ENCODE measurements at regions not wholly inside any gene's neighbourhood (a gene's known extent, or its start where the extent isn't known, plus 50 kb on each side); places are given as distances from the start of the nearest gene placed in this dataset.

DNA sequence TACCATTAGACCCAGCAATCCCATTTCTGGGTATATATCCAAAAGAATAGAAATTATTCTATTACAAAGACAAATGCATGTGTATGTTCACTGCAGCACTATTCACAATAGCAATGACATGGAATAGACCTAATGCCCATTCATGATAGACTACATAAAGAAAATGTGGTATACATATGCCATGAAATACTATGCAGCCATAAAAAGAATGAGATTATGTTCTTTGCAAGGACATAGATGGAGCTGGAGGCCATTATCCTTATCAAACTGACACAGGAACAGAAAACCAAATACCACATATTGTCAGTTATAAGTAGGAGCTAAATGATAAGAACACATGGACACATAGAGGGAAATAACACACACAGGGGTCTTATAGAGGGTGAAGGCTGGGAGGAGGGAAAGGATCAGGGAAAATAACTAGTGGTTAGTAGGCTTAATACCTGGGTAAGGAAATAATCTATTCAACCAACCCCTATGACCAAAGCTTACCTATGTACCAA lies 366.8 kb downstream of the EDEM1 start:
- no peak for DNase-seq (ENCODE audit: low spot score)
- H3K36me3 ChIP-seq (ENCODE audit: insufficient read depth, low read length) = no peaks in the 10 kb centered on the region
- H3K79me2 ChIP-seq (ENCODE audit: insufficient read depth, low read depth, low read length) = no peaks in the 10 kb centered on the region
- H3K27ac ChIP-seq (ENCODE audit: low read depth, low read length, poor library complexity, severe bottlenecking) = no peak overlapping the region
- ChIA-PET CTCF (ENCODE audit: unreplicated experiment) (no interaction called here), POLR2A (interaction anchor here (0.6 kb wide), 3 partner anchors 172 to 1397 kb away, joined by 3 to 4 read pairs (median 3); no protein-coding TSS in a partner anchor)
- BruUV-seq (replicated peaks) = no TSS peak
- no peaks in the 10 kb centered on the region for H4K20me1 ChIP-seq (ENCODE audit: insufficient read depth, low read length)
- no peaks in the 10 kb centered on the region for H3K9me3 ChIP-seq (ENCODE audit: low read length)
- no peak for TF ChIP-seq EZH2phosphoT487 (IDR thresholded peaks at IDR 0.05; ENCODE audit: borderline replicate concordance, low read depth, low read length)
- TF ChIP-seq, protein P1, sequence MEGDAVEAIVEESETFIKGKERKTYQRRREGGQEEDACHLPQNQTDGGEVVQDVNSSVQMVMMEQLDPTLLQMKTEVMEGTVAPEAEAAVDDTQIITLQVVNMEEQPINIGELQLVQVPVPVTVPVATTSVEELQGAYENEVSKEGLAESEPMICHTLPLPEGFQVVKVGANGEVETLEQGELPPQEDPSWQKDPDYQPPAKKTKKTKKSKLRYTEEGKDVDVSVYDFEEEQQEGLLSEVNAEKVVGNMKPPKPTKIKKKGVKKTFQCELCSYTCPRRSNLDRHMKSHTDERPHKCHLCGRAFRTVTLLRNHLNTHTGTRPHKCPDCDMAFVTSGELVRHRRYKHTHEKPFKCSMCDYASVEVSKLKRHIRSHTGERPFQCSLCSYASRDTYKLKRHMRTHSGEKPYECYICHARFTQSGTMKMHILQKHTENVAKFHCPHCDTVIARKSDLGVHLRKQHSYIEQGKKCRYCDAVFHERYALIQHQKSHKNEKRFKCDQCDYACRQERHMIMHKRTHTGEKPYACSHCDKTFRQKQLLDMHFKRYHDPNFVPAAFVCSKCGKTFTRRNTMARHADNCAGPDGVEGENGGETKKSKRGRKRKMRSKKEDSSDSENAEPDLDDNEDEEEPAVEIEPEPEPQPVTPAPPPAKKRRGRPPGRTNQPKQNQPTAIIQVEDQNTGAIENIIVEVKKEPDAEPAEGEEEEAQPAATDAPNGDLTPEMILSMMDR (conservative IDR thresholded peaks at IDR 0.05; ENCODE audit: low read length) = no peak
- no peaks in the 10 kb centered on the region for H3K4me1 ChIP-seq (ENCODE audit: insufficient read depth, low read length, poor library complexity, severe bottlenecking)
- intact Hi-C loops (cut with micrococcal nuclease; ENCODE audit: unreplicated experiment) = no loop called here
- H2AFZ ChIP-seq (ENCODE audit: low read length) = no peak overlapping the region
- no peaks in the 10 kb centered on the region for H3K9me2 ChIP-seq (ENCODE audit: insufficient read depth, low read length)
- H3K4me3 ChIP-seq (ENCODE audit: low read depth, low read length, poor library complexity, severe bottlenecking) = no peak overlapping the region
- no peak overlapping the region for H3K4me2 ChIP-seq (ENCODE audit: low read length)

DNA sequence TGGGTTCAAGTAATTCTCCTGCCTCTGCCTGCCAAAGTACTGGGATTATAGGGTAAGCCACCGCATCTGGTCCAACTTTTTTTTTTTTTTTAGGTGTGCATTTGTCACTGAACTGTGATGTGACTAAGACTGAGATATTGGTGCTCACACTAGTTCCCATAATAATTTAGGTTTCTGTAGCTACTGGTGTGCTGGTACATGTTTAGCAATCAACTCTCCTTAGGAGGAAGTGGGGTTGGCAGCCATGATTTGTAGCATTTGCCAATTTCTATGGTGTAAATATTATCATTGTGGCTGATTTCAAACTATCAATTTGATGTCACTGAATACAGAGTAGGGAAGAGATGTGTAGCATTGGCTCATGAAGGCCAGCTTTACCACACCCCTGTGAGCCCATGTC lies 372.7 kb downstream of the EDEM1 start:
- POLR2A ChIA-PET = no interaction called here
- Histone ChIP-seq H3K36me3 (ENCODE audit: insufficient read depth, low read length) (no peaks in the 10 kb centered on the region), H3K4me2 (ENCODE audit: low read length) (no peak overlapping the region), H3K9me3 (ENCODE audit: low read length) (no peaks in the 10 kb centered on the region), H4K20me1 (ENCODE audit: insufficient read depth, low read length) (no peaks in the 10 kb centered on the region), H2AFZ (ENCODE audit: low read length) (no peak overlapping the region), H3K79me2 (ENCODE audit: insufficient read depth, low read depth, low read length) (no peaks in the 10 kb centered on the region), H3K4me3 (ENCODE audit: low read depth, low read length, poor library complexity, severe bottlenecking) (no peak overlapping the region), H3K4me1 (ENCODE audit: insufficient read depth, low read length, poor library complexity, severe bottlenecking) (no peaks in the 10 kb centered on the region), H3K27ac (ENCODE audit: low read depth, low read length, poor library complexity, severe bottlenecking) (no peak overlapping the region), H3K9me2 (ENCODE audit: insufficient read depth, low read length) (no peaks in the 10 kb centered on the region)
- BruUV-seq (replicated peaks) = no TSS peak
- TF ChIP-seq, protein P1 (conservative IDR thresholded peaks at IDR 0.05; ENCODE audit: low read length) = no peak
- intact Hi-C loops (cut with micrococcal nuclease; ENCODE audit: unreplicated experiment) = no loop called here
- CTCF ChIA-PET (ENCODE audit: unreplicated experiment) = no interaction called here
- DNase-seq (ENCODE audit: low spot score) = no peak

DNA sequence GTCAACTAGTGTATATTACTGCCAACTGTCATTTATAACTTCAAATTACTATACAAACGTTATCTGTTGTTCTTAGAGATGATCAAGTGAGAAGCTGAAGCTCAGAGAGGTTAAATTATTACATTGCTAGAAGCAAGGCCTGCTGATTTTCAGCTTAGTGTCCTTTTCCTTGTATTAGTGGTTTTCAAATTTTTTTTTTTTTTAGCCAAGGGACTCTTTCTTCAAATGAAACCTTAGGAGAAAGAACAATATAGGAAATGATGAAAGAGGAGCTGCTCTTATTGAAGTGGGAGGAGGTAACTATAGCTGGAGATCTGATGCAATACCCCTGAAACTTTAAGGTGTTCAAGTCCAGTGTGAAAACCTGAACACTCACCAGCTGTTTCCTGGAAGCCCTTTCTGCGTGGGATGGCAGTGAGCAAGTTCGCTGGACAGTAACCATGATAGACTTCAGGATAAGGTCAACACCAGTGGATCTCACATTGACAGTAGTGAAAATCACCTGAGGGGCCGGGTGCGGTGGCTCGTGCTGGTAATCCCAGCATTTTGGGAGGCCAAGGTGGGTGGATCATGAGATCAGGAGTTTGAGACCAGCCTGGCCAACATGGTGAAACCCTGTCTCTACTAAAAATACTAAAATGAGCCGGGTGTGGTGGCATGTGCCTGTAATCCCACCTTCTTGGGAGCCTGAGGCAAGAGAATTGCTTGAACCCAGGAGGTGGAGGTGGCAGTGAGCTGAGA lies 376.2 kb downstream of the EDEM1 start:
- Histone ChIP-seq H3K36me3 (ENCODE audit: insufficient read depth, low read length) (no peaks in the 10 kb centered on the region), H3K27ac (ENCODE audit: low read depth, low read length, poor library complexity, severe bottlenecking) (no peak overlapping the region), H3K9me2 (ENCODE audit: insufficient read depth, low read length) (no peaks in the 10 kb centered on the region), H3K4me3 (ENCODE audit: low read depth, low read length, poor library complexity, severe bottlenecking) (no peak overlapping the region), H3K4me1 (ENCODE audit: insufficient read depth, low read length, poor library complexity, severe bottlenecking) (no peaks in the 10 kb centered on the region), H3K9me3 (ENCODE audit: low read length) (no peaks in the 10 kb centered on the region), H3K4me2 (ENCODE audit: low read length) (no peak overlapping the region), H3K79me2 (ENCODE audit: insufficient read depth, low read depth, low read length) (no peaks in the 10 kb centered on the region), H2AFZ (ENCODE audit: low read length) (no peak overlapping the region), H4K20me1 (ENCODE audit: insufficient read depth, low read length) (no peaks in the 10 kb centered on the region)
- BruUV-seq (replicated peaks) = no TSS peak
- POLR2A ChIA-PET = interaction anchor here (0.7 to 0.9 kb wide), 6 partner anchors 23 to 1262 kb away, joined by 3 to 4 read pairs (median 3); no protein-coding TSS in a partner anchor
- DNase-seq (ENCODE audit: low spot score) = no peak
- no peak for TF ChIP-seq EZH2phosphoT487 (IDR thresholded peaks at IDR 0.05; ENCODE audit: borderline replicate concordance, low read depth, low read length)
- TF ChIP-seq, protein P1 (conservative IDR thresholded peaks at IDR 0.05; ENCODE audit: low read length) = no peak
- intact Hi-C loops (cut with micrococcal nuclease; ENCODE audit: unreplicated experiment) = no loop called here
- CTCF ChIA-PET (ENCODE audit: unreplicated experiment) = interaction anchor here (1.1 kb wide), 1 partner anchor 16 kb away, joined by 4 read pairs; no protein-coding TSS in a partner anchor

Data from OCI-LY7 (cell line).